ENCODE measurements at regions not wholly inside any gene's neighbourhood (a gene's known extent, or its start where the extent isn't known, plus 50 kb on each side); places are given as distances from the start of the nearest gene placed in this dataset.

- no peak overlapping the region for H3K4ac ChIP-seq (ENCODE audit: low read depth, low read length)
- Mint-ChIP-seq H3K4me3 (no peak overlapping the region), H3K4me1 (no peaks in the 10 kb centered on the region), H3K36me3 (ENCODE audit: insufficient read depth in 1 of 3, low read depth in 3 of 3) (no peaks in the 10 kb centered on the region), H3K27me3 (ENCODE audit: low read depth) (no peaks in the 10 kb centered on the region), H3K9me3 (peaks cover 0 to 2% of the 10 kb centered on the region in 2 experiments; a peak in 1 of 5 replicates), H3K27ac (no peak overlapping the region)
- no peak overlapping the region for H2BK12ac ChIP-seq (ENCODE audit: insufficient read length, low read depth, low read length)
- H3K79me2 ChIP-seq (ENCODE audit: insufficient read depth, low read length): no peaks in the 10 kb centered on the region
- no peak overlapping the region for H2BK120ac ChIP-seq (ENCODE audit: low read depth, low read length, poor library complexity, severe bottlenecking)
- no peak overlapping the region for H3T11ph ChIP-seq (ENCODE audit: low read length)
- H4K20me1 ChIP-seq (ENCODE audit: control insufficient read depth, insufficient read depth, insufficient read length): no peaks in the 10 kb centered on the region
- no peak overlapping the region for H3K4me2 ChIP-seq (ENCODE audit: insufficient read depth, insufficient read length, low read length)
- H2AK5ac ChIP-seq (ENCODE audit: insufficient read length, low read length): no peak overlapping the region
- H3K14ac ChIP-seq (ENCODE audit: insufficient read depth, low read length): no peak overlapping the region
- no peak overlapping the region for H2AFZ ChIP-seq (ENCODE audit: low read length)
- no peak overlapping the region for H2BK5ac ChIP-seq (ENCODE audit: insufficient read length, low read length)
- H4K8ac ChIP-seq (replicated peaks; ENCODE audit: insufficient read length, low read depth, low read length): no peak overlapping the region
- no peak overlapping the region for H4K5ac ChIP-seq (ENCODE audit: insufficient read length, low read depth, low read length)
- H3K27ac ChIP-seq (ENCODE audit: insufficient read length, low read depth, low read length): no peak overlapping the region
- H3K9ac ChIP-seq (ENCODE audit: extremely low read depth, insufficient read length, low read length): no peak overlapping the region
- no peak for DNase-seq
- H3K56ac ChIP-seq (ENCODE audit: insufficient read length, low read depth, low read length): no peak overlapping the region
- H2BK20ac ChIP-seq (ENCODE audit: low read depth, low read length, poor library complexity, severe bottlenecking): no peak overlapping the region
- H3K23ac ChIP-seq (ENCODE audit: insufficient read length, low read depth, low read length): no peak overlapping the region
- H3K18ac ChIP-seq (ENCODE audit: insufficient read length, low read depth, low read length): no peak overlapping the region
- no peaks in the 10 kb centered on the region for H3K23me2 ChIP-seq (ENCODE audit: insufficient read length, low read depth, low read length, poor library complexity, severe bottlenecking)
- H4K91ac ChIP-seq (ENCODE audit: insufficient read length, low read depth, low read length): no peak overlapping the region
- TF ChIP-seq CTCF (conservative IDR thresholded peaks at IDR 0.05): no peak
- H3K79me1 ChIP-seq (ENCODE audit: insufficient read depth, low read depth, low read length, poor library complexity, severe bottlenecking): no peaks in the 10 kb centered on the region
- no peak overlapping the region for H2BK15ac ChIP-seq (ENCODE audit: low read depth, low read length)
- no peaks in the 10 kb centered on the region for H3K4me1 ChIP-seq (ENCODE audit: insufficient read depth, low read length)
- H3K9me3 ChIP-seq (ENCODE audit: control insufficient read depth, low read depth, low read length): no peaks in the 10 kb centered on the region
- no peaks in the 10 kb centered on the region for H3K27me3 ChIP-seq (ENCODE audit: insufficient read depth, low read length)
Measured at GRCh38 chr3:109631897-109632296, 294.6 kb upstream of the DPPA4 start.

Measured in H9 (cell line).